ENCODE measurements at regions not wholly inside any gene's neighbourhood (a gene's known extent, or its start where the extent isn't known, plus 50 kb on each side); places are given as distances from the start of the nearest gene placed in this dataset.
A peak's percentile ranks its signal among the peaks of the same experiment; 100 is the strongest.

DNA sequence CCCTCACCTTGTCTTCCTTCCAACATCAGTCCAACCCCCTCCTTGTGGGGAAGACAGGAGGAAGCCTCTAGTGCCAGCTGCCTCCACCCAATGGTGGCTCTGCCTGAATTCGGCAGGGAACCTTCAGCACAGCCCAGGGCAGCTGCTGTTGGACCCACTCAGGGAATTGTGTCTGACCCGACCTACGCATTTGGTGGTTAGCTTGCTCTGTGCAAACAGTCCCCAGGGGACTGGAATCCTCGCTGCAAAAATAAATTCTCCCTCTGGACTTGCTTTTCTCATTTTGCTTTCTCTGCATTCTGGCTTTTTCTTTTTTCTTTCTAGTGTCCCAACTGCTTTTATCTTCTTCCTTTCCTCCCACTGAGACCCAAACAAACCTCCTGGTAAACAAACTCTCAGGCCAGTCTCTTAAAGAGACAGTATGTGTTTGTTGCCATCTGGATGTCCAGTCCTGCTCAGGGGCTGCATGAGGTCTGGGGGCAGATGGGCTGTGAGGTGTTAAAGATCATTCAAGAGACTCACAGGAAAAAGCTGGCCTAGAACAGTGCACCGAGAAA lies 137.7 kb upstream of the HAAO start:
- Histone ChIP-seq H3K4me3 (ENCODE audit: insufficient read depth, low read length) (peak overlapping the region; percentile 15), H2AFZ (ENCODE audit: low read length) (no peak overlapping the region), H4K20me1 (ENCODE audit: insufficient read depth, low read length) (no peaks in the 10 kb centered on the region), H3K9me3 (ENCODE audit: low read depth, low read length) (no peaks in the 10 kb centered on the region), H3K27ac (ENCODE audit: low read depth, low read length) (peak overlapping the region; percentile 96), H3K27me3 (ENCODE audit: insufficient read depth, low read length) (no peaks in the 10 kb centered on the region), H3K4me2 (ENCODE audit: insufficient read depth, low read length) (peak overlapping the region; percentile 54), H3K4me1 (ENCODE audit: insufficient read depth, low read length) (peaks cover 43% of the 10 kb centered on the region), H3K36me3 (ENCODE audit: insufficient read depth, low read length) (no peaks in the 10 kb centered on the region), H3K79me2 (ENCODE audit: insufficient read depth, low read length) (no peaks in the 10 kb centered on the region)
- TF ChIP-seq, protein P1, sequence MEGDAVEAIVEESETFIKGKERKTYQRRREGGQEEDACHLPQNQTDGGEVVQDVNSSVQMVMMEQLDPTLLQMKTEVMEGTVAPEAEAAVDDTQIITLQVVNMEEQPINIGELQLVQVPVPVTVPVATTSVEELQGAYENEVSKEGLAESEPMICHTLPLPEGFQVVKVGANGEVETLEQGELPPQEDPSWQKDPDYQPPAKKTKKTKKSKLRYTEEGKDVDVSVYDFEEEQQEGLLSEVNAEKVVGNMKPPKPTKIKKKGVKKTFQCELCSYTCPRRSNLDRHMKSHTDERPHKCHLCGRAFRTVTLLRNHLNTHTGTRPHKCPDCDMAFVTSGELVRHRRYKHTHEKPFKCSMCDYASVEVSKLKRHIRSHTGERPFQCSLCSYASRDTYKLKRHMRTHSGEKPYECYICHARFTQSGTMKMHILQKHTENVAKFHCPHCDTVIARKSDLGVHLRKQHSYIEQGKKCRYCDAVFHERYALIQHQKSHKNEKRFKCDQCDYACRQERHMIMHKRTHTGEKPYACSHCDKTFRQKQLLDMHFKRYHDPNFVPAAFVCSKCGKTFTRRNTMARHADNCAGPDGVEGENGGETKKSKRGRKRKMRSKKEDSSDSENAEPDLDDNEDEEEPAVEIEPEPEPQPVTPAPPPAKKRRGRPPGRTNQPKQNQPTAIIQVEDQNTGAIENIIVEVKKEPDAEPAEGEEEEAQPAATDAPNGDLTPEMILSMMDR (IDR thresholded peaks at IDR 0.05; ENCODE audit: extremely low read depth, low read depth, low read length), result no peak
- DNase-seq (ENCODE audit: insufficient read length, low spot score, missing footprints), result peak; percentile 82

DNA sequence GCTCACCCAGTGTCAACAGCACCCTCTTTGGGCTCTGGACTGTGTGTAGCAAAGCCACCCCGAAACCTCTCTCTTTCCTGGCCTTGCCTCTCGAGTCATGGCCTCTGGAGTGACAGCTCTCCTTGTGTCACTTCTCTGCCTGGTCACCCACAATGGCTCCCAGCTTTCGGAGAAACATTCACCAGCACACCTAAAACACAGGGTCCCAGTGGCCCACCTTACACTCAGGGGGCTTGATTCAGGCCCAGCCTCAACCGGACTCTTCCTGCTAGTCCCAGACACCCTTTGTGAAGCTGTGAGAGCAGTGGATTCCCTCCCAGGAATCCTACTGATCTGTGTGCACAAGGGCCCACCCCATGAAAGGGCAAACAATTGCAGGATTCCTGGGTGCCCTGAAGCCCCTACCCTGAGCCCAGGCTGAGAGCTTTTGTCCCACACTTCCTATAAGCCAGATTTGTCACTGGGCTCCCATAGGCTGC lies 137.2 kb upstream of the HAAO start:
- Histone ChIP-seq H4K20me1 (ENCODE audit: insufficient read depth, low read length) (no peaks in the 10 kb centered on the region), H3K27ac (ENCODE audit: low read depth, low read length) (peak overlapping the region; percentile 96), H3K4me3 (ENCODE audit: insufficient read depth, low read length) (peak overlapping the region; percentile 15), H3K36me3 (ENCODE audit: insufficient read depth, low read length) (no peaks in the 10 kb centered on the region), H3K4me2 (ENCODE audit: insufficient read depth, low read length) (peak overlapping the region; percentile 54), H3K4me1 (ENCODE audit: insufficient read depth, low read length) (peaks cover 47% of the 10 kb centered on the region), H3K79me2 (ENCODE audit: insufficient read depth, low read length) (no peaks in the 10 kb centered on the region), H2AFZ (ENCODE audit: low read length) (peak overlapping the region; percentile 13), H3K27me3 (ENCODE audit: insufficient read depth, low read length) (no peaks in the 10 kb centered on the region), H3K9me3 (ENCODE audit: low read depth, low read length) (no peaks in the 10 kb centered on the region)
- DNase-seq (ENCODE audit: insufficient read length, low spot score, missing footprints), result no peak
- TF ChIP-seq, protein P1 (IDR thresholded peaks at IDR 0.05; ENCODE audit: extremely low read depth, low read depth, low read length), result no peak

DNA sequence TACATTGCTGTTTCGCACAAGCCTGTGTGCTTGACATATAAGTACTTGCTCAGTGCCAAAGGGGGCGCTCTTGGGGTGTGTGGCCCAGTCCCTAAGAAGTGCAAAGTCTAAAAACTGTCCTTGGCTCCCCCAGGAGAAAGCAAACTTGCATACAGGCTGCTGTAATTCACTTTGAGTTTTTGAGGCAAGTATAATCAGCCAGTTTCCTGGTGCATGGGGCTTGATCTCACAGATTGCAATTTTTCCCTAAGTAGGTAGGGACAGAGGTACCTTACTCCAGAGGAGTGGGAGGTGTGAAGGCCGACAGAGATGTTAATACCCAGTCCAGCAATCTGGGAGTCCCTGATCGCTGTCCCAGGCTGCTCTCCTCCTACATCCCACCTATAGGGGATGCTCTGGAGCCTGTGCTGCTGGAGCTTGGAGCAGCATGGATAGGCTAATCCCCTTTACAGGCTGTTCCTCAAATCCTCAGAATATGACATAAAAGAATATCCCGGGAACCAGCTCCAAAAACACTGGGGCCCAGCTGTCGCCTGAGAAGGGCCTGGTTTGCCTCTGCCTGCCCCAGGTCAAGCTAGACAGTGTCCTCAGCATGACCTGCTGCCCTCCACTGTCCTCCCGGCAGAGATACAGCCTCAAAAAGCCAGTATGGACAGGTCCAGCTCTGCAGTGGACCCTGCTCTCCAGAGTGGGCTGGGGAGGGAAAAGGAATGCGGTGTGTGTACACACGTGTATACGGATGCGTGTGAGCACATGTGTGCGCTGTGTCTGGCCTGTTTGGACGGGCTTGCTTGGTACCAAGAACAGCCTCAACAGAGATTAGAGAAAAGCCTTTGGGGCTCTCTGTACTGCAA lies 136.5 kb upstream of the HAAO start:
- DNase-seq (ENCODE audit: insufficient read length, low spot score, missing footprints), result peak; percentile 83
- Histone ChIP-seq H3K4me3 (ENCODE audit: insufficient read depth, low read length) (no peak overlapping the region), H3K4me1 (ENCODE audit: insufficient read depth, low read length) (peaks cover 53% of the 10 kb centered on the region), H3K36me3 (ENCODE audit: insufficient read depth, low read length) (no peaks in the 10 kb centered on the region), H4K20me1 (ENCODE audit: insufficient read depth, low read length) (no peaks in the 10 kb centered on the region), H2AFZ (ENCODE audit: low read length) (no peak overlapping the region), H3K79me2 (ENCODE audit: insufficient read depth, low read length) (no peaks in the 10 kb centered on the region), H3K27ac (ENCODE audit: low read depth, low read length) (peak overlapping the region; percentile 96), H3K9me3 (ENCODE audit: low read depth, low read length) (no peaks in the 10 kb centered on the region), H3K4me2 (ENCODE audit: insufficient read depth, low read length) (no peak overlapping the region), H3K27me3 (ENCODE audit: insufficient read depth, low read length) (no peaks in the 10 kb centered on the region)
- TF ChIP-seq, protein P1 (IDR thresholded peaks at IDR 0.05; ENCODE audit: extremely low read depth, low read depth, low read length), result peak; percentile 51

DNA sequence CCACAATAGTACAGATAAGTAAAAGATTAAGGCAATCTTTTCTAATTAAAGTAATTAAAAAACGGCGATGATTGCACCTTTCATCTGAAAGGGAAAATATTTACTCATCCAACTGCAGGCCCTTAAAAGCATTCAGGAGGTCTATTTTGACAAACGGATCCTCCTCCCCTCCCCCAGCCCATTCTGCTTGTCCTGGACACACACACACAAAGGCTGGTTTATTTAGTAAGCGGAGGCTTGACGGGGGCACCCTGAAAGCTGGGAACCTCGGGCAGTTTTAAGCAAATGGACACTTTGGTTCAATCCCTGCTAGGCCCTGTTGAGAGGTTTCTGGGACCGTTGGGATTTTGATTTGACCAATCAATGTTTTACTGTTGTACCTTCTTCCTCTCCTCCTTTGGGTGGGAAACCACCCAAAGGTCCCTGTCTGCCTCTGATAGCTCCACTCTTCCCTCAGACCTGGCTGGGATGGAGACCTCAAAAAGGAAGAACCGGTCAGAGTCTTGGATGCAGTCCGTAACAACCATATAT lies 135.8 kb upstream of the HAAO start:
- H3K79me2 ChIP-seq (ENCODE audit: insufficient read depth, low read length), result no peaks in the 10 kb centered on the region
- no peaks in the 10 kb centered on the region for H3K9me3 ChIP-seq (ENCODE audit: low read depth, low read length)
- TF ChIP-seq, protein P1 (IDR thresholded peaks at IDR 0.05; ENCODE audit: extremely low read depth, low read depth, low read length), result no peak
- H3K36me3 ChIP-seq (ENCODE audit: insufficient read depth, low read length), result no peaks in the 10 kb centered on the region
- H3K4me1 ChIP-seq (ENCODE audit: insufficient read depth, low read length), result peaks cover 60% of the 10 kb centered on the region
- H3K4me2 ChIP-seq (ENCODE audit: insufficient read depth, low read length), result no peak overlapping the region
- no peak overlapping the region for H2AFZ ChIP-seq (ENCODE audit: low read length)
- no peaks in the 10 kb centered on the region for H4K20me1 ChIP-seq (ENCODE audit: insufficient read depth, low read length)
- DNase-seq (ENCODE audit: insufficient read length, low spot score, missing footprints), result no peak
- no peak overlapping the region for H3K4me3 ChIP-seq (ENCODE audit: insufficient read depth, low read length)
- peak overlapping the region; percentile 96 for H3K27ac ChIP-seq (ENCODE audit: low read depth, low read length)
- no peaks in the 10 kb centered on the region for H3K27me3 ChIP-seq (ENCODE audit: insufficient read depth, low read length)

Measured in osteoblast (primary cell).